H1 (cell line): ENCODE measurements at regions not wholly inside any gene's neighbourhood (a gene's known extent, or its start where the extent isn't known, plus 50 kb on each side); places are given as distances from the start of the nearest gene placed in this dataset.

ENCODE experiments used
- CTCF ChIA-PET: fragments of 300-600 bp; sonication (Branson Sonifier 250); formaldehyde crosslinking; loops from one replicate; lab custom pipeline; 2021; ENCODE audit not compliant: partially characterized antibody; lab: Charles Lee
- POLR2A ChIA-PET: fragments of 300-600 bp; sonication (Branson Sonifier 250); formaldehyde crosslinking; loops from one replicate; lab custom pipeline; 2021; ENCODE audit warnings: inconsistent platforms; ENCODE audit not compliant: partially characterized antibody; lab: Charles Lee
- DNase-seq, 2 experiments: peaks; one replicate each; pipeline versions ENCODE4 v3.0.0 to v3.0.0-alpha.2; 2010 to 2022; ENCODE audit warnings: low spot score in 2 of 2, low read depth in 1 of 2, mixed read lengths in 1 of 2
- FAIRE-seq: peaks from 2 replicates; lab custom pipeline; 2011; peaks lifted over from hg19 to GRCh38; lab: Jason Lieb, UNC
- H2AFZ ChIP-seq: 2 replicates; pipeline ENCODE4 v1.8.1; 2012; ENCODE audit warnings: low read length, inconsistent platforms
- H2AK5ac ChIP-seq: 2 replicates; pipeline ENCODE4 v1.6.1; 2013; ENCODE audit warnings: low read depth, low read length
- H2BK120ac ChIP-seq: replicated peaks from 2 replicates; pipeline ENCODE3; 2013; ENCODE audit warnings: low read depth, low read length, inconsistent platforms
- H2BK12ac ChIP-seq: 2 replicates; pipeline ENCODE4 v1.6.1; 2013; ENCODE audit warnings: low read depth, low read length
- H2BK15ac ChIP-seq: 2 replicates; pipeline ENCODE4 v1.6.1; 2013; ENCODE audit warnings: low read length
- H2BK20ac ChIP-seq: 2 replicates; pipeline ENCODE4 v1.6.1; 2013; ENCODE audit warnings: low read length
- H2BK5ac ChIP-seq: 2 replicates; pipeline ENCODE4 v1.6.1; 2013; ENCODE audit warnings: low read depth, low read length
- H3K14ac ChIP-seq: 2 replicates; pipeline ENCODE4 v1.6.1; 2013; ENCODE audit warnings: inconsistent platforms; ENCODE audit not compliant: insufficient read length
- H3K18ac ChIP-seq: 2 replicates; pipeline ENCODE4 v1.6.1; 2013; ENCODE audit warnings: low read length; ENCODE audit errors: extremely low read depth
- H3K23ac ChIP-seq: 2 replicates; pipeline ENCODE4 v1.6.1; 2013; ENCODE audit warnings: inconsistent platforms; ENCODE audit not compliant: insufficient read length
- H3K23me2 ChIP-seq: 2 replicates; pipeline ENCODE4 v1.6.1; 2013; ENCODE audit warnings: low read depth, low read length
- H3K27ac ChIP-seq: 2 replicates; pipeline ENCODE4 v1.6.1; 2011; ENCODE audit warnings: low read depth, low read length, inconsistent platforms
- H3K27me3 ChIP-seq, 4 experiments: replicated peaks in 1 of 4; 1 replicate in 1 of 4; 2 replicates in 3 of 4; pipeline versions ENCODE4 v1.6.1 to v1.8.1; 2011 to 2013; ENCODE audit warnings: low read length in 3 of 4, mild to moderate bottlenecking in 3 of 4, inconsistent platforms in 2 of 4, mixed read lengths in 2 of 4, moderate library complexity in 1 of 4; ENCODE audit not compliant: control insufficient read depth in 3 of 4, insufficient read depth in 3 of 4; ENCODE audit errors: extremely low read depth in 1 of 4
- H3K36me3 ChIP-seq, 4 experiments: 2 replicates each; pipeline versions ENCODE4 v1.6.1 to v1.8.1; 2011 to 2013; ENCODE audit warnings: mild to moderate bottlenecking in 4 of 4, low read length in 3 of 4, moderate library complexity in 2 of 4, control low read depth in 1 of 4, inconsistent platforms in 1 of 4; ENCODE audit not compliant: insufficient read depth in 4 of 4, control insufficient read depth in 2 of 4
- H3K4ac ChIP-seq: replicated peaks from 2 replicates; pipeline ENCODE3; 2013; ENCODE audit warnings: low read length, low read depth, mixed read lengths, inconsistent platforms; ENCODE audit not compliant: insufficient read length
- H3K4me1 ChIP-seq, 4 experiments: replicated peaks in 1 of 4; 1 replicate in 1 of 4; 2 replicates in 3 of 4; pipeline versions ENCODE4 v1.6.1 to v1.8.1; 2011 to 2013; ENCODE audit warnings: low read length in 3 of 4, inconsistent platforms in 2 of 4, mixed read lengths in 1 of 4; ENCODE audit not compliant: insufficient read depth in 4 of 4, control insufficient read depth in 3 of 4
- H3K4me2 ChIP-seq, 2 experiments: 2 replicates each; pipeline versions ENCODE4 v1.6.1 to v1.8.1; 2011 to 2013; ENCODE audit warnings: low read depth in 2 of 2, low read length in 2 of 2, control low read depth in 1 of 2, inconsistent platforms in 1 of 2, mild to moderate bottlenecking in 1 of 2; ENCODE audit not compliant: insufficient read depth in 1 of 2
- H3K4me3 ChIP-seq, 4 experiments: fragments of 200-600, 300-600 bp in 1 of 4; sonication (generic), shearing (Covaris generic), sonication (Bioruptor Twin) in 1 of 4; 2 replicates each; pipeline versions ENCODE4 v1.5.1 to v1.8.1; 2011 to 2016; ENCODE audit warnings: low read length in 4 of 4, low read depth in 3 of 4, control low read depth in 2 of 4, inconsistent platforms in 2 of 4, mild to moderate bottlenecking in 2 of 4, mixed read lengths in 1 of 4, moderate library complexity in 1 of 4; ENCODE audit not compliant: insufficient read depth in 2 of 4; ENCODE audit errors: extremely low read depth in 1 of 4
- H3K56ac ChIP-seq: replicated peaks from 2 replicates; pipeline ENCODE3; 2013; ENCODE audit warnings: low read depth, mild to moderate bottlenecking, mixed read lengths, low read length, inconsistent platforms; ENCODE audit not compliant: insufficient read length
- H3K79me1 ChIP-seq: 2 replicates; pipeline ENCODE4 v1.6.1; 2013; ENCODE audit warnings: low read depth, low read length, control low read depth
- H3K79me2 ChIP-seq, 2 experiments: 2 replicates each; pipeline versions ENCODE4 v1.6.1 to v1.8.1; 2012 to 2013; ENCODE audit warnings: low read length in 2 of 2, mild to moderate bottlenecking in 2 of 2, inconsistent platforms in 1 of 2; ENCODE audit not compliant: insufficient read depth in 2 of 2, control insufficient read depth in 1 of 2
- H3K9ac ChIP-seq, 4 experiments: replicated peaks in 1 of 4; 1 replicate in 1 of 4; 2 replicates in 3 of 4; pipeline versions ENCODE4 v1.6.1 to v1.8.1; 2011 to 2013; ENCODE audit warnings: low read depth in 3 of 4, low read length in 3 of 4, control low read depth in 2 of 4, mild to moderate bottlenecking in 2 of 4, moderate library complexity in 2 of 4, inconsistent platforms in 1 of 4; ENCODE audit errors: extremely low read depth in 1 of 4
- H3K9me3 ChIP-seq, 2 experiments: 2 replicates each; pipeline versions ENCODE4 v1.6.1 to v1.8.1; 2012 to 2013; ENCODE audit warnings: mild to moderate bottlenecking in 2 of 2, moderate library complexity in 2 of 2, control low read depth in 1 of 2, inconsistent platforms in 1 of 2, low read depth in 1 of 2, low read length in 1 of 2, mixed read lengths in 1 of 2; ENCODE audit not compliant: insufficient read depth in 2 of 2
- H4K20me1 ChIP-seq, 2 experiments: replicated peaks in 1 of 2; 2 replicates each; pipeline versions ENCODE3 to v1.8.1; 2011 to 2013; ENCODE audit warnings: inconsistent platforms in 2 of 2, low read length in 2 of 2, mild to moderate bottlenecking in 1 of 2; ENCODE audit not compliant: insufficient read depth in 2 of 2, control insufficient read depth in 1 of 2
- H4K5ac ChIP-seq: 2 replicates; pipeline ENCODE4 v1.6.1; 2013; ENCODE audit warnings: low read length, low read depth, mixed read lengths, inconsistent platforms; ENCODE audit not compliant: insufficient read length
- H4K8ac ChIP-seq: 2 replicates; pipeline ENCODE4 v1.8.0; 2013; ENCODE audit warnings: mild to moderate bottlenecking, moderate library complexity, low read length, inconsistent platforms; ENCODE audit not compliant: insufficient read depth; ENCODE audit errors: extremely low read depth
- H4K91ac ChIP-seq: replicated peaks from 2 replicates; pipeline ENCODE3; 2013; ENCODE audit warnings: low read length, mixed read lengths, inconsistent platforms; ENCODE audit not compliant: insufficient read length
- NANOG ChIP-seq: IDR thresholded peaks from 2 replicates; pipeline ENCODE4 v1.6.1; 2011; ENCODE audit warnings: low read length, low read depth, mild to moderate bottlenecking, inconsistent platforms; ENCODE audit not compliant: insufficient read depth, poor library complexity, severe bottlenecking
- RBBP5 ChIP-seq: IDR thresholded peaks from 2 replicates; pipeline ENCODE4 v1.7.1; 2012; ENCODE audit warnings: low read depth, mild to moderate bottlenecking, inconsistent platforms, low read length, moderate library complexity, borderline replicate concordance
- WGBS, 2 experiments: shearing (Covaris generic) in 1 of 2; methylation state at CpG; one replicate each; pipeline versions ENCODE4 v1.1.6 to v1.1.7; 2013 to 2015; ENCODE audit warnings: low lambda C conversion rate in 2 of 2, mixed read lengths in 2 of 2, inconsistent platforms in 1 of 2, low coverage in 1 of 2, missing lambda C conversion rate in 1 of 2; ENCODE audit not compliant: insufficient replicate concordance in 2 of 2, insufficient coverage in 1 of 2, insufficient read length in 1 of 2; ENCODE audit errors: extremely low coverage in 1 of 2, missing lambda C conversion rate in 1 of 2; 5-methylcytosine and 5-hydroxymethylcytosine counted together

DNA sequence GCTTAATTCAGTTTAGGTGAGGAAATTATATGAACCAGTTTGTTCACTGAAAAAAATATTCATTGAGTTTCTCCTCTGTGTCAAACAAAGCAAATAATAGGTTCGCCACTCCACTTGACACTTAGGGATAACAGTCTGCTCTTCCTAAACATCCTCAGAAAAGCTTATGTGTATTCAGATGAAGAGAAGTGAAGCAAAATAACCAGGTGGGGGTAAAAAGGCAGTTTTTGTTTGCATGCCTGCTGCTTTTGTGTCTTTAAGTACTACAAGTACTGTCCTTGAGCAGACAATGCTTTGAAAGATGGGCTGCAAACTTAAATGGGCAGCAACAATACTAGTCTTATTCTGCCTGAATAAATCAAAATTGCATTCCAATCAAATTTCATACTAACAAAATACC, 910.7 kb upstream of the MDGA2 start:
- Histone ChIP-seq H2BK12ac (no peak overlapping the region), H2BK15ac (no peak overlapping the region), H4K20me1 (no peaks in the 10 kb centered on the region), H3K79me1 (no peaks in the 10 kb centered on the region), H2BK20ac (no peak overlapping the region), H3K4me2 (no peak overlapping the region), H3K56ac (no peak overlapping the region), H4K5ac (no peak overlapping the region), H3K23ac (no peak overlapping the region), H3K14ac (no peak overlapping the region), H2AK5ac (no peak overlapping the region), H3K27ac (no peak overlapping the region), H2BK120ac (no peak overlapping the region), H4K91ac (no peak overlapping the region), H3K36me3 (no peaks in the 10 kb centered on the region), H3K4me1 (no peaks in the 10 kb centered on the region; a peak in 2 of 7 replicates), H4K8ac (no peak overlapping the region), H2BK5ac (no peak overlapping the region), H3K9me3 (no peaks in the 10 kb centered on the region), H3K27me3 (no peaks in the 10 kb centered on the region), H3K4me3 (no peak overlapping the region), H2AFZ (no peak overlapping the region), H3K9ac (no peak overlapping the region), H3K18ac (no peak overlapping the region), H3K79me2 (no peaks in the 10 kb centered on the region), H3K23me2 (no peaks in the 10 kb centered on the region), H3K4ac (no peak overlapping the region)
- FAIRE-seq (peak; percentile 36), DNase-seq (no peak)
- WGBS, 2 experiments: 89% methylated on average over 1 of the region's 1 CpG; no CpG with 5 or more reads in 1 of the 2 experiments
- ChIA-PET POLR2A (no interaction called here), CTCF (no interaction called here)
- TF ChIP-seq RBBP5 (no peak), NANOG (peak; percentile 81)
